Chondrocyte (in vitro differentiated cells): ENCODE measurements at regions not wholly inside any gene's neighbourhood (a gene's known extent, or its start where the extent isn't known, plus 50 kb on each side); places are given as distances from the start of the nearest gene placed in this dataset.
A peak's percentile ranks its signal among the peaks of the same experiment; 100 is the strongest.

Source experiments
- DNase-seq: peaks from one replicate; pipeline ENCODE4 v3.0.0; 2021; ENCODE audit warnings: mixed read lengths, low spot score
- H3K27ac Mint-ChIP-seq: one replicate; pipeline ENCODE4 v1.8.0; 2021; ENCODE audit warnings: mild to moderate bottlenecking, moderate library complexity, mixed read lengths; ENCODE audit not compliant: unreplicated experiment
- H3K27me3 Mint-ChIP-seq: 2 replicates; pipeline ENCODE4 v1.8.0; 2021; ENCODE audit warnings: low read depth, mixed read lengths
- H3K36me3 Mint-ChIP-seq: 2 replicates; pipeline ENCODE4 v1.8.0; 2021; ENCODE audit warnings: low read depth, mixed read lengths
- H3K4me1 Mint-ChIP-seq: 2 replicates; pipeline ENCODE4 v1.8.0; 2021; ENCODE audit warnings: low read depth, mild to moderate bottlenecking, mixed read lengths
- H3K4me3 Mint-ChIP-seq: one replicate; pipeline ENCODE4 v1.8.0; 2021; ENCODE audit warnings: mild to moderate bottlenecking, moderate library complexity, mixed read lengths; ENCODE audit not compliant: unreplicated experiment
- H3K9me3 Mint-ChIP-seq: 2 replicates; pipeline ENCODE4 v1.8.0; 2021; ENCODE audit warnings: low read depth, mixed read lengths
- CTCF ChIP-seq: fragments of 200-600 bp; sonication (generic); IDR thresholded peaks from 2 replicates; pipeline ENCODE4 v1.5.0; 2021; ENCODE audit warnings: antibody characterized with exemption, mild to moderate bottlenecking, moderate library complexity

- no peak for TF ChIP-seq CTCF
- H3K27ac Mint-ChIP-seq = no peak overlapping the region
- H3K27me3 Mint-ChIP-seq = peaks cover 2% of the 10 kb centered on the region
- DNase-seq = no peak
- no peaks in the 10 kb centered on the region for H3K9me3 Mint-ChIP-seq
- no peaks in the 10 kb centered on the region for H3K36me3 Mint-ChIP-seq
- H3K4me3 Mint-ChIP-seq = no peak overlapping the region
- H3K4me1 Mint-ChIP-seq = peaks cover 2% of the 10 kb centered on the region
Measured at GRCh38 chr22:19637408-19638281, 76.7 kb upstream of the SEPTIN5 start.

- DNase-seq = no peak
- Mint-ChIP-seq H3K9me3 (no peaks in the 10 kb centered on the region), H3K4me1 (no peaks in the 10 kb centered on the region), H3K27me3 (peaks cover 2% of the 10 kb centered on the region), H3K4me3 (no peak overlapping the region), H3K27ac (no peak overlapping the region), H3K36me3 (no peaks in the 10 kb centered on the region)
- no peak for TF ChIP-seq CTCF
Measured at GRCh38 chr22:19638282-19639015, 75.9 kb upstream of the SEPTIN5 start.

GRCh38 chr22:19639610-19640135, 74.6 kb upstream of the SEPTIN5 start:
- TF ChIP-seq CTCF = no peak
- Mint-ChIP-seq H3K9me3 (no peaks in the 10 kb centered on the region), H3K4me1 (no peaks in the 10 kb centered on the region), H3K27ac (no peak overlapping the region), H3K36me3 (no peaks in the 10 kb centered on the region), H3K4me3 (no peak overlapping the region), H3K27me3 (peaks cover 2% of the 10 kb centered on the region)
- no peak for DNase-seq

GRCh38 chr22:19640306-19640705, 74.0 kb upstream of the SEPTIN5 start:
- no peak overlapping the region for H3K27ac Mint-ChIP-seq
- H3K4me3 Mint-ChIP-seq = no peak overlapping the region
- no peaks in the 10 kb centered on the region for H3K9me3 Mint-ChIP-seq
- peaks cover 2% of the 10 kb centered on the region for H3K27me3 Mint-ChIP-seq
- no peaks in the 10 kb centered on the region for H3K4me1 Mint-ChIP-seq
- no peak for TF ChIP-seq CTCF
- DNase-seq = no peak
- H3K36me3 Mint-ChIP-seq = no peaks in the 10 kb centered on the region

GRCh38 chr22:19641254-19641982, 72.9 kb upstream of the SEPTIN5 start:
- peaks cover 2% of the 10 kb centered on the region for H3K27me3 Mint-ChIP-seq
- DNase-seq = no peak
- no peaks in the 10 kb centered on the region for H3K36me3 Mint-ChIP-seq
- H3K9me3 Mint-ChIP-seq = no peaks in the 10 kb centered on the region
- no peak overlapping the region for H3K4me3 Mint-ChIP-seq
- H3K27ac Mint-ChIP-seq = no peak overlapping the region
- H3K4me1 Mint-ChIP-seq = no peaks in the 10 kb centered on the region
- TF ChIP-seq CTCF = peak; percentile 70
